ENCODE measurements at regions not wholly inside any gene's neighbourhood (a gene's known extent, or its start where the extent isn't known, plus 50 kb on each side); places are given as distances from the start of the nearest gene placed in this dataset.
"Not testable (repeated sequence)": the region's sequence is repeated elsewhere in the genome, so short reads cannot be mapped to it uniquely, and the experiment has no call there.

DNA sequence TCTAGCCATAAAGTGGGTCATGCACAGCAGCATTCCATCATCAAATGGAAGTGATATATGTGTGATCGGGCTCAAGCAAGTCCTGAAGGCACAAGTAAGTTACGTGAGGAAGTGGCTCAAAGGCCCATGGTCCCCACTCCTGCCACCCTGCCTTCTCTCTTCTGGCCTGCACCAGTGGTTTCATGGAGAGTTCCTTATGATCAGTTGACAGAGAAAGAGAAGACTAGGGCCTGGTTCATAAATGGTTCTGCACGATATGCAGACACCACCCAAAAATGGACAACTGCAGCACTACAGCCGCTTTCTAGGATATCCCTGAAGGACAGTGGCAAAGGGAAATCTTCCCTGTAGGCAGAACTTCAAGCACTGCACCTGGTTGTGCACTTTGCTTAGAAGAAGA lies 412.6 kb upstream of the SMIM21 start:
- no peak for DNase-seq (ENCODE audit: extremely low spot score)
- POLR2A ChIA-PET, result no interaction called here
- TF ChIP-seq LEF1 (IDR thresholded peaks at IDR 0.05; ENCODE audit: borderline replicate concordance), result no peak
- TF ChIP-seq SP1 (IDR thresholded peaks at IDR 0.05), result no peak
- TF ChIP-seq ZNF384 (IDR thresholded peaks at IDR 0.05), result no peak
- TF ChIP-seq L3MBTL2 (conservative IDR thresholded peaks at IDR 0.05), result no peak
- no peak for TF ChIP-seq TARDBP (IDR thresholded peaks at IDR 0.05)
- no peak for TF ChIP-seq FOXK2 (IDR thresholded peaks at IDR 0.05)
- CTCF ChIA-PET, result no interaction called here

GRCh38 chr18:75839686-75840085 lies 412.2 kb upstream of the SMIM21 start:
- CTCF ChIA-PET, POLR2A ChIA-PET: not testable (repeated sequence)

GRCh38 chr18:75839041-75839440 lies 411.5 kb upstream of the SMIM21 start:
- POLR2A ChIA-PET, result no interaction called here
- TF ChIP-seq ELF4 (IDR thresholded peaks at IDR 0.05) (no peak), L3MBTL2 (conservative IDR thresholded peaks at IDR 0.05) (no peak), HDGF (IDR thresholded peaks at IDR 0.05; ENCODE audit: borderline replicate concordance) (no peak), SP1 (IDR thresholded peaks at IDR 0.05) (no peak), ARNT (IDR thresholded peaks at IDR 0.05) (no peak), FOXK2 (IDR thresholded peaks at IDR 0.05) (no peak), ZNF384 (IDR thresholded peaks at IDR 0.05) (no peak), SUZ12 (IDR thresholded peaks at IDR 0.05) (no peak), FOXM1 (IDR thresholded peaks at IDR 0.05; ENCODE audit: borderline replicate concordance) (no peak), CTBP1 (IDR thresholded peaks at IDR 0.05; ENCODE audit: borderline replicate concordance) (no peak), NFRKB (IDR thresholded peaks at IDR 0.05) (no peak)
- DNase-seq (ENCODE audit: extremely low spot score), result no peak
- CTCF ChIA-PET, result no interaction called here

More at GRCh38 chr18:75839686-75840085, 412.2 kb upstream of the SMIM21 start:
- DNase-seq (ENCODE audit: extremely low spot score), result not testable (repeated sequence)

DNA sequence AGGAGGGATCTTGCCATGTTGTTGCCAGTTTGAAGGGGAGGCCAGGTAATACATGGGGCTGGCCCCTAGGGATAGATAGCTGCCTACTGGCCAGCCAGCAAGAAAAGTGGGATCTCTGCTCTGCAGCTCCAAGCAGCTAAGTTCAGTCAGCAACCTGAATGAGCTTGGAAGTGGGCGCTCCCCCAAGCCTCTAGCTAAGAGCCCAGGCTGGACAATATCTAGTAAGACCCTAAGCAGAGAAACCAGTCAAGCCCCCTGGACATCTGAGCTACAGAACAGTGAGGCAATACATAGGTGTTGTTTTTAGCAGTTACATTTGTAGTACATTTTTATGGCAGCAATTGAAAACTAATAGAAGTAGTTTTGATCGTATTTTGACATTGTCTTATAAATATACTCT lies 409.8 kb upstream of the SMIM21 start:
- POLR2A ChIA-PET, result no interaction called here
- no peak for DNase-seq (ENCODE audit: extremely low spot score)
- CTCF ChIA-PET, result interaction anchor here (0.7 kb wide), 1 partner anchor 781 kb away, joined by 3 read pairs; no protein-coding TSS in a partner anchor
- TF ChIP-seq SUZ12 (IDR thresholded peaks at IDR 0.05), result no peak
- TF ChIP-seq CTBP1 (IDR thresholded peaks at IDR 0.05; ENCODE audit: borderline replicate concordance), result no peak
- TF ChIP-seq FOXK2 (IDR thresholded peaks at IDR 0.05), result no peak
- no peak for TF ChIP-seq FOXM1 (IDR thresholded peaks at IDR 0.05; ENCODE audit: borderline replicate concordance)
- TF ChIP-seq LEF1 (IDR thresholded peaks at IDR 0.05; ENCODE audit: borderline replicate concordance), result no peak
- no peak for TF ChIP-seq FOXA1 (IDR thresholded peaks at IDR 0.05)
- TF ChIP-seq, protein P1, sequence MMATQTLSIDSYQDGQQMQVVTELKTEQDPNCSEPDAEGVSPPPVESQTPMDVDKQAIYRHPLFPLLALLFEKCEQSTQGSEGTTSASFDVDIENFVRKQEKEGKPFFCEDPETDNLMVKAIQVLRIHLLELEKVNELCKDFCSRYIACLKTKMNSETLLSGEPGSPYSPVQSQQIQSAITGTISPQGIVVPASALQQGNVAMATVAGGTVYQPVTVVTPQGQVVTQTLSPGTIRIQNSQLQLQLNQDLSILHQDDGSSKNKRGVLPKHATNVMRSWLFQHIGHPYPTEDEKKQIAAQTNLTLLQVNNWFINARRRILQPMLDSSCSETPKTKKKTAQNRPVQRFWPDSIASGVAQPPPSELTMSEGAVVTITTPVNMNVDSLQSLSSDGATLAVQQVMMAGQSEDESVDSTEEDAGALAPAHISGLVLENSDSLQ (IDR thresholded peaks at IDR 0.05), result no peak

DNA sequence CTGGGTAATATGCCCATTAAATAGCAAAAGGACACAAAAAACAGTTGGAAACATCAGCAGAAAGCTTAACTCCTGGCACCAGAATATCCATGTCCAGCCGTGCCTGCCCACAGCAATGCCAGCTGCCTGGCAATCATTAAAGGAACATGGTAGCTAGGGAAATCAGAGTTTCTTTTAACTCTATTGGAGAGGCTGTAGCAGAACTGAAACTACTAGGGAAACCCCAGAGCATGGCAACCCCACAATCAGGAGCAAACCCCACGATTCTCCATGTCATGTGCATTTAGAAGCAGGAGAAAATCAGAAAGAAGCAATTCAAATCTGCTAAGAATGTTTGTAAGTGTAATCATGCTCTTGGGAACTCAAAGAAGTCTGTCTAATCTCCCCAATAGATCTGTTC lies 409.0 kb upstream of the SMIM21 start:
- CTCF ChIA-PET, result no interaction called here
- POLR2A ChIA-PET, result no interaction called here
- DNase-seq (ENCODE audit: extremely low spot score), result no peak
- TF ChIP-seq FOXK2 (IDR thresholded peaks at IDR 0.05) (no peak), FOXM1 (IDR thresholded peaks at IDR 0.05; ENCODE audit: borderline replicate concordance) (no peak), LEF1 (IDR thresholded peaks at IDR 0.05; ENCODE audit: borderline replicate concordance) (no peak), BHLHE40 (IDR thresholded peaks at IDR 0.05; ENCODE audit: borderline replicate concordance) (no peak), L3MBTL2 (conservative IDR thresholded peaks at IDR 0.05) (no peak), SP1 (IDR thresholded peaks at IDR 0.05) (no peak), ELF4 (IDR thresholded peaks at IDR 0.05) (no peak), FOXA1 (IDR thresholded peaks at IDR 0.05) (no peak), SUZ12 (IDR thresholded peaks at IDR 0.05) (no peak), TARDBP (IDR thresholded peaks at IDR 0.05) (no peak), CTBP1 (IDR thresholded peaks at IDR 0.05; ENCODE audit: borderline replicate concordance) (no peak), NFRKB (IDR thresholded peaks at IDR 0.05) (no peak), ZNF384 (IDR thresholded peaks at IDR 0.05) (no peak), HDGF (IDR thresholded peaks at IDR 0.05; ENCODE audit: borderline replicate concordance) (no peak), ARNT (IDR thresholded peaks at IDR 0.05) (no peak)
- TF ChIP-seq, protein P1 (IDR thresholded peaks at IDR 0.05), result no peak

DNA sequence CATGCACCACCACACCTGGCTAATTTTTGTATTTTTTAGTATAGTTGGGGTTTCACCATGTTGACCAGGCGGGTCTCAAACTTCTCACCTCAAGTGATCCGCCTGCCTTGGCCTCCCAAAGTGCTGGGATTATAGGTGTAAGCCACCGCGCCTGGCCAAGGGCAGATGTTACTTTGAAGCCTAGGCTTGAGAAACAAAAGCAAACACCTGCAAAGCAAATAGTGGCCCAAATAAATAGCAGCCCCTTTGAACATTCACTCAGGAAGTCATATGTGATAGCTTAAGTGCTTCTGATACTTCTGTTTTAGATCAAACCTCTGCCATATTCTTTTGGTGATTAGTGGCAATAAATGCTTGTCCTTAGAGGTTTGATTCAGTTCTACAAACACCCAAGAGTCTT lies 404.5 kb upstream of the SMIM21 start:
- TF ChIP-seq ELF4 (IDR thresholded peaks at IDR 0.05), result no peak
- ChIA-PET POLR2A (no interaction called here), CTCF (no interaction called here)
- no peak for DNase-seq (ENCODE audit: extremely low spot score)

DNA sequence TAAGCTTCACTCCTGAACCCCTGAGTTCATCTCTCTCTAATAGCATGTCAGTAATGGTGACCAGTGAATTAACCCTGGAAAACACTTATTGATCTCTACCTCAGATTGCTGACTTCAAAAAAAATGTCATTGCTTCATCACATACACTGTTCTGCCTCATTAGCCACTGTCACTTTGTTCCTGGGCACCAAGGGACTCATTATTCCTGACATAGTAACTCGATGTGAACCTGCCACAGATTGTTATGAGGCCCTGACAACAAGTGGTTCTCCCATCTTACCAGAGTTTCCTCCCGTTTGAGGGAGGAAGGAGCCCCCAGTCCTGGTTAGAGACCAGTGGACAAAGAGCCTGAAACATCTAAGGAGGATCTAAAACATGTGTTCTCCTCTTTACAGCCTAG lies 403.3 kb upstream of the SMIM21 start:
- CTCF ChIA-PET, result no interaction called here
- no peak for TF ChIP-seq LEF1 (IDR thresholded peaks at IDR 0.05; ENCODE audit: borderline replicate concordance)
- no peak for TF ChIP-seq ZNF384 (IDR thresholded peaks at IDR 0.05)
- TF ChIP-seq FOXK2 (IDR thresholded peaks at IDR 0.05), result no peak
- TF ChIP-seq ELF4 (IDR thresholded peaks at IDR 0.05), result no peak
- no peak for TF ChIP-seq HDGF (IDR thresholded peaks at IDR 0.05; ENCODE audit: borderline replicate concordance)
- no peak for TF ChIP-seq FOXA1 (IDR thresholded peaks at IDR 0.05)
- no peak for TF ChIP-seq SP1 (IDR thresholded peaks at IDR 0.05)
- TF ChIP-seq, protein P1 (IDR thresholded peaks at IDR 0.05), result no peak
- TF ChIP-seq FOXM1 (IDR thresholded peaks at IDR 0.05; ENCODE audit: borderline replicate concordance), result no peak
- TF ChIP-seq CTBP1 (IDR thresholded peaks at IDR 0.05; ENCODE audit: borderline replicate concordance), result no peak
- no peak for TF ChIP-seq BHLHE40 (IDR thresholded peaks at IDR 0.05; ENCODE audit: borderline replicate concordance)
- TF ChIP-seq NFRKB (IDR thresholded peaks at IDR 0.05), result no peak
- POLR2A ChIA-PET, result no interaction called here
- no peak for DNase-seq (ENCODE audit: extremely low spot score)
